Neural cell (in vitro differentiated cells): ENCODE measurements at regions not wholly inside any gene's neighbourhood (a gene's known extent, or its start where the extent isn't known, plus 50 kb on each side); places are given as distances from the start of the nearest gene placed in this dataset.

Experiments used
- EZH2 ChIP-seq: fragments of 200-600, 300-800 bp; shearing (Covaris generic), sonication (generic); IDR thresholded peaks from 2 replicates; pipeline ENCODE4 v1.6.1; 2014; ENCODE audit warnings: antibody characterized with exemption, low read length, borderline replicate concordance, mild to moderate bottlenecking; ENCODE audit not compliant: insufficient read depth, poor library complexity, severe bottlenecking
- POLR2AphosphoS5 ChIP-seq: IDR thresholded peaks from 2 replicates; pipeline ENCODE4 v1.6.1; 2012
- TF ChIP-seq, protein P1 (sequence below): fragments of 450-650 bp; IDR thresholded peaks from 2 replicates; pipeline ENCODE4 v1.5.1; 2014; ENCODE audit warnings: antibody characterized with exemption, mild to moderate bottlenecking, moderate library complexity; ENCODE audit not compliant: poor library complexity, severe bottlenecking

GRCh38 chr10:78570633-78571235 lies 498.0 kb upstream of the ZMIZ1 start:
- TF ChIP-seq POLR2AphosphoS5 (no peak), EZH2 (no peak)
- TF ChIP-seq, protein P1, sequence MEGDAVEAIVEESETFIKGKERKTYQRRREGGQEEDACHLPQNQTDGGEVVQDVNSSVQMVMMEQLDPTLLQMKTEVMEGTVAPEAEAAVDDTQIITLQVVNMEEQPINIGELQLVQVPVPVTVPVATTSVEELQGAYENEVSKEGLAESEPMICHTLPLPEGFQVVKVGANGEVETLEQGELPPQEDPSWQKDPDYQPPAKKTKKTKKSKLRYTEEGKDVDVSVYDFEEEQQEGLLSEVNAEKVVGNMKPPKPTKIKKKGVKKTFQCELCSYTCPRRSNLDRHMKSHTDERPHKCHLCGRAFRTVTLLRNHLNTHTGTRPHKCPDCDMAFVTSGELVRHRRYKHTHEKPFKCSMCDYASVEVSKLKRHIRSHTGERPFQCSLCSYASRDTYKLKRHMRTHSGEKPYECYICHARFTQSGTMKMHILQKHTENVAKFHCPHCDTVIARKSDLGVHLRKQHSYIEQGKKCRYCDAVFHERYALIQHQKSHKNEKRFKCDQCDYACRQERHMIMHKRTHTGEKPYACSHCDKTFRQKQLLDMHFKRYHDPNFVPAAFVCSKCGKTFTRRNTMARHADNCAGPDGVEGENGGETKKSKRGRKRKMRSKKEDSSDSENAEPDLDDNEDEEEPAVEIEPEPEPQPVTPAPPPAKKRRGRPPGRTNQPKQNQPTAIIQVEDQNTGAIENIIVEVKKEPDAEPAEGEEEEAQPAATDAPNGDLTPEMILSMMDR: no peak
